HEK293T (cell line): ENCODE measurements at regions not wholly inside any gene's neighbourhood (a gene's known extent, or its start where the extent isn't known, plus 50 kb on each side); places are given as distances from the start of the nearest gene placed in this dataset.

Experiments
- CTCF ChIA-PET: fragments of 350-600 bp; formaldehyde crosslinking; extraction: SDS; loops from one replicate; lab custom pipeline; 2021; ENCODE audit warnings: antibody characterized with exemption, inconsistent platforms; lab: Yijun Ruan, JAX
- POLR2A ChIA-PET: fragments of 350-600 bp; formaldehyde crosslinking; extraction: SDS; loops from one replicate; lab custom pipeline; 2020; ENCODE audit warnings: antibody characterized with exemption, inconsistent platforms; lab: Yijun Ruan, JAX
- DNase-seq: peaks from one replicate; pipeline ENCODE4 v3.0.0; 2012; ENCODE audit warnings: mixed read lengths; ENCODE audit errors: extremely low spot score
- ARNT ChIP-seq: fragments of 450-650 bp; IDR thresholded peaks from 2 replicates; pipeline ENCODE4 v1.6.1; 2017; ENCODE audit warnings: mild to moderate bottlenecking
- BHLHE40 ChIP-seq: fragments of 450-650 bp; IDR thresholded peaks from 2 replicates; pipeline ENCODE4 v1.6.1; 2016; ENCODE audit warnings: mild to moderate bottlenecking, moderate library complexity, borderline replicate concordance
- CTBP1 ChIP-seq: fragments of 450-650 bp; IDR thresholded peaks from 2 replicates; pipeline ENCODE4 v1.6.1; 2016; ENCODE audit warnings: borderline replicate concordance
- ELF4 ChIP-seq: fragments of 450-650 bp; IDR thresholded peaks from 2 replicates; pipeline ENCODE4 v1.6.1; 2017; ENCODE audit warnings: antibody characterized with exemption
- FOXA1 ChIP-seq: fragments of 450-650 bp; IDR thresholded peaks from 2 replicates; pipeline ENCODE4 v1.6.1; 2016; ENCODE audit warnings: mild to moderate bottlenecking
- FOXK2 ChIP-seq: fragments of 450-650 bp; IDR thresholded peaks from 2 replicates; pipeline ENCODE4 v1.6.1; 2016; ENCODE audit warnings: mild to moderate bottlenecking
- FOXM1 ChIP-seq: fragments of 450-650 bp; IDR thresholded peaks from 2 replicates; pipeline ENCODE4 v1.6.1; 2017; ENCODE audit warnings: mild to moderate bottlenecking, borderline replicate concordance
- HDGF ChIP-seq: fragments of 450-650 bp; IDR thresholded peaks from 2 replicates; pipeline ENCODE4 v1.6.1; 2017; ENCODE audit warnings: antibody characterized with exemption, borderline replicate concordance
- L3MBTL2 ChIP-seq: fragments of 450-650 bp; conservative IDR thresholded peaks from 2 replicates; pipeline ENCODE4 v1.6.1; 2016; ENCODE audit warnings: mild to moderate bottlenecking
- LEF1 ChIP-seq: fragments of 450-650 bp; IDR thresholded peaks from 2 replicates; pipeline ENCODE4 v1.6.1; 2017; ENCODE audit warnings: mild to moderate bottlenecking, borderline replicate concordance
- NFRKB ChIP-seq: fragments of 450-650 bp; IDR thresholded peaks from 2 replicates; pipeline ENCODE4 v1.6.1; 2016; ENCODE audit warnings: mild to moderate bottlenecking, moderate library complexity
- PKNOX1 ChIP-seq: fragments of 450-650 bp; IDR thresholded peaks from 2 replicates; pipeline ENCODE4 v1.6.1; 2016
- SP1 ChIP-seq: fragments of 450-650 bp; IDR thresholded peaks from 2 replicates; pipeline ENCODE4 v1.6.1; 2017
- SUZ12 ChIP-seq: fragments of 450-650 bp; IDR thresholded peaks from 2 replicates; pipeline ENCODE4 v1.6.1; 2016; ENCODE audit warnings: mild to moderate bottlenecking
- TARDBP ChIP-seq: fragments of 450-650 bp; IDR thresholded peaks from 2 replicates; pipeline ENCODE4 v1.6.1; 2016
- ZNF384 ChIP-seq: fragments of 450-650 bp; IDR thresholded peaks from 2 replicates; pipeline ENCODE4 v1.6.1; 2016

GRCh38 chr2:150690870-150691269 lies 203.4 kb upstream of the RND3 start:
- DNase-seq: no peak
- TF ChIP-seq SP1: no peak
- TF ChIP-seq SUZ12: no peak
- TF ChIP-seq PKNOX1: no peak
- no peak for TF ChIP-seq TARDBP
- TF ChIP-seq FOXA1: no peak
- TF ChIP-seq NFRKB: no peak
- TF ChIP-seq BHLHE40: no peak
- no peak for TF ChIP-seq ZNF384
- no peak for TF ChIP-seq CTBP1
- no peak for TF ChIP-seq HDGF
- no peak for TF ChIP-seq FOXM1
- ChIA-PET POLR2A (no interaction called here), CTCF (no interaction called here)

GRCh38 chr2:150690261-150690660 lies 202.8 kb upstream of the RND3 start:
- no peak for TF ChIP-seq FOXM1
- TF ChIP-seq ZNF384: no peak
- no peak for TF ChIP-seq ARNT
- no peak for TF ChIP-seq NFRKB
- POLR2A ChIA-PET: no interaction called here
- DNase-seq: no peak
- CTCF ChIA-PET: no interaction called here

- ChIA-PET CTCF (no interaction called here), POLR2A (no interaction called here)
- no peak for DNase-seq
- TF ChIP-seq ZNF384 (no peak), L3MBTL2 (no peak), TARDBP (no peak), SUZ12 (no peak), ARNT (no peak)
Observed at GRCh38 chr2:150689590-150689989, 202.1 kb upstream of the RND3 start.

DNA sequence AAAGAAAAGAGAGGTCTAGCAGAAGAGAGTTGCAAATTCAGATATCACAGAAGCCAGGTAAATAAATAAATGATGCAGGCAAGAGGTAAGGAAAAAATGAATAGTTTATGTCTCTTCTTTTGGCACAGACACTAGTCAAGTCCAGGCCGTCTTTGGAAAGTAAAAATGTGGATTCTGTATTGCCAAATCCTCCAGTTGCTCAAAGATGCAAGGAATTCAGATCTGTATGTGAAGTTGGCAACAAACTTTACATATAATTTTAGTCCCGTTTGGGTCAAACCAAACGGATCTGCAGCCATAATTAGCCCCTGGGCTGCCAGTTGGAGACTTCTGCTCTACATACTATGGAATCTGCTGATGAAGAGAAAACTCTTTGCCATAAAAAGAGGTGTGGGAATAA lies 200.5 kb upstream of the RND3 start:
- TF ChIP-seq SUZ12: no peak
- CTCF ChIA-PET: no interaction called here
- POLR2A ChIA-PET: no interaction called here
- DNase-seq: no peak

GRCh38 chr2:150686391-150686790 lies 198.9 kb upstream of the RND3 start:
- CTCF ChIA-PET: no interaction called here
- TF ChIP-seq NFRKB (no peak), PKNOX1 (no peak)
- no peak for DNase-seq
- POLR2A ChIA-PET: no interaction called here

DNA sequence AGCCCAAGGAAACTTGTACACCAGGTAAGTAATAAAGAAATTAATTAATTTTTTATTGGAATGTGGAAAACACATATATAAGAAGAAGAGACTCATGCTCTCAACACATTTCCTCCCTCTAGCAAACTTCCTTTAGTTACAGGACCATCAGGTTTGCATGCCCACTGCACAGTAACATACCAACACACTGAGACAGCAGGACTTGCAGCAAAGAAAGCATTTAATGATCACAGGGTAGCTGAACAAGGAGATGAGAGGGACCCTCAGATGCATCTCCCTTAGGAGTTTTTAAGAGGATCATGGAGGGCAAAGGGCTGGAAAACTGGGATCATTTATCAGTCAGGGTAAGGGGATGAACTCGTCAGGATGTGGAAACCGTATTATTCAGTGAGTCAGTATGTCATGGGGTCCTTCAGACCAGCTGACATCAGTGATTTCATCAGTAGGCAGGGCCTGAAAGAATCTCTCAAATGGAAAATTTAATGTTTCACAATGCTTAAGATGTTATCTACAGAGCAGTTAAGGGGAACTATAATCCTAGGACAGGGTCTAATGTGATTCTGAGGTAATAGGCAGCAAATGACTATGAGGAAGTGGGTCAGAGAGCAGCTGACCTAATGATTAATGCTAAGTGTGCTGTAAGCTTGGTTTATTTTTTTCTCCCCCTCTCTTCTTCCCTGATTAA lies 193.8 kb upstream of the RND3 start:
- CTCF ChIA-PET: interaction anchor here (0.5 kb wide), 1 partner anchor 289 kb away, joined by 3 read pairs; no protein-coding TSS in a partner anchor
- no peak for DNase-seq
- no peak for TF ChIP-seq ARNT
- TF ChIP-seq ZNF384: no peak
- TF ChIP-seq LEF1: no peak
- TF ChIP-seq HDGF: no peak
- TF ChIP-seq FOXK2: no peak
- TF ChIP-seq PKNOX1: no peak
- no peak for TF ChIP-seq FOXM1
- no peak for TF ChIP-seq NFRKB
- TF ChIP-seq ELF4: no peak
- TF ChIP-seq TARDBP: no peak
- no peak for TF ChIP-seq BHLHE40
- no peak for TF ChIP-seq SP1
- no peak for TF ChIP-seq FOXA1
- POLR2A ChIA-PET: no interaction called here

GRCh38 chr2:150679456-150680120 lies 192.1 kb upstream of the RND3 start:
- TF ChIP-seq SUZ12 (no peak), TARDBP (no peak), SP1 (no peak), BHLHE40 (no peak), FOXA1 (no peak), FOXM1 (no peak), NFRKB (no peak), LEF1 (no peak), ELF4 (no peak), L3MBTL2 (no peak), PKNOX1 (no peak)
- CTCF ChIA-PET: no interaction called here
- no peak for DNase-seq
- POLR2A ChIA-PET: no interaction called here
